T-helper 17 cell (primary cell): ENCODE measurements at regions not wholly inside any gene's neighbourhood (a gene's known extent, or its start where the extent isn't known, plus 50 kb on each side); places are given as distances from the start of the nearest gene placed in this dataset.
"Not testable (repeated sequence)": the region's sequence is repeated elsewhere in the genome, so short reads cannot be mapped to it uniquely, and the experiment has no call there.

Source experiments
- ATAC-seq: fragments of 150-1000 bp; cut with Tn5 transposase; 2 replicates; pipeline ENCODE4 v1.10.0; 2021; ENCODE audit warnings: mild to moderate bottlenecking, moderate library complexity
- DNase-seq, 3 donors: peaks; one replicate each; pipeline versions ENCODE4 v3.0.0 to v3.0.0-alpha.2; 2020 to 2021
- H3K9me3 ChIP-seq: one replicate; pipeline ENCODE4 v1.7.0; 2013; ENCODE audit warnings: low read length, mild to moderate bottlenecking; ENCODE audit not compliant: control insufficient read depth, poor library complexity, severe bottlenecking
- H3K27ac Mint-ChIP-seq: one replicate; pipeline ENCODE4 v1.8.0; 2022; ENCODE audit warnings: mild to moderate bottlenecking, moderate library complexity, mixed read lengths
- H3K27me3 Mint-ChIP-seq: one replicate; pipeline ENCODE4 v1.8.0; 2022; ENCODE audit warnings: mixed read lengths
- H3K36me3 Mint-ChIP-seq: one replicate; pipeline ENCODE4 v1.8.0; 2022; ENCODE audit warnings: low read depth, mixed read lengths
- H3K4me1 Mint-ChIP-seq: one replicate; pipeline ENCODE4 v1.8.0; 2022; ENCODE audit warnings: mild to moderate bottlenecking, mixed read lengths
- H3K4me3 Mint-ChIP-seq: one replicate; pipeline ENCODE4 v1.8.0; 2022; ENCODE audit warnings: mild to moderate bottlenecking, moderate library complexity, mixed read lengths

DNA sequence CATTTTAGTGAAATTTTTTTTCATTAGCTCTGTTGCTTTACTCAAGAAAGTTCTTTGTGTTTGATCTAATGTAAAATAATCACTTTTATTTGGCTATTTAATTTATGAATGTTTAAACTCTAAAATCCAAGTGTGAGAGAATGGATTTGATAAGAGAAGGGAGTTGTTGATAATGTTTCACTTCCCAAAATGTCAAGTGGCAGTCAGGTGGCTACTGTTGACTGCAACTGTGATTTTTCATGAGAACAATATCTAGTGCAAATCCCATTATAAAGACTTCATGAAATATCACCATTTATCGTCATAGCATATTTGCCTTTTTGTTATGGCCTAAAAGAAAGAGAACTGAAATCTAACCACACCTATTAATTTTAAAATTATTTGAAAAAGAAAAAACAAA lies 118.3 kb upstream of the SNX2 start:
- Mint-ChIP-seq H3K27me3 (no peaks in the 10 kb centered on the region), H3K4me1 (no peaks in the 10 kb centered on the region), H3K27ac (no peak overlapping the region), H3K36me3 (no peaks in the 10 kb centered on the region), H3K4me3 (no peak overlapping the region)
- ATAC-seq, result no peak
- H3K9me3 ChIP-seq, result no peaks in the 10 kb centered on the region
- no peak for DNase-seq

DNA sequence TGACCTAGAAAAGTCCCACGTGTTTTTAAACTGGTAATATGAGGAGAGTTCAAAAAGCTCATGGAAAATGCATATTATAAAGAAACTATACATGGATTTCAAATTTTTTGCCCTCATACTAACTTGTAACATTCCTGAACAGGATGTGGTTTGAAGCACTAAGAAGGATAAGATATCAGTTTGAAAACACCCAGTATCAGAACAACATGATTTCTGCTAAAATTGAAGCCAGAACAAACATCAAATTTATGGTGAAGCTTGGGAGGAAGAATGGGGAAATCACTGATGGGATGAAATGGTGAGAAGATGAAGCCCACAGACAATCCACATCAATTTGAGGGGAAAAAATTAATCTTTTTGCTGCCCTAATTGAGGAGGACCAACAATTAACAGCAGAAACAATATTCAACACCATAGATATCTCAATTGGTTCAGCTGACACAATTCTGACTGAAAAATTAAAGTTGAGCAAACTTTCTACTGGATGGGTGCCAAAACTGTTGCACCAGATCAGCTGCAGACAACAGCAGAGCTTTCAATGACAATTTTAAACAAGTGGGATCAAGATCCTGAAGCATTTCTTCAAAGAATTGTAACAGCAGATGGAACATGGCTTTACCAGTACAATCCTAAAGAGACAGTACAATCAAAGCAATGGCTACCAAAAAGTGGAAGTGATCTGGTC lies 113.2 kb upstream of the SNX2 start:
- Mint-ChIP-seq H3K4me3 (no peak overlapping the region), H3K36me3 (no peaks in the 10 kb centered on the region), H3K27me3 (no peaks in the 10 kb centered on the region), H3K27ac (no peak overlapping the region), H3K4me1 (no peaks in the 10 kb centered on the region)
- ATAC-seq (no peak), DNase-seq (no peak)
- no peaks in the 10 kb centered on the region for H3K9me3 ChIP-seq

DNA sequence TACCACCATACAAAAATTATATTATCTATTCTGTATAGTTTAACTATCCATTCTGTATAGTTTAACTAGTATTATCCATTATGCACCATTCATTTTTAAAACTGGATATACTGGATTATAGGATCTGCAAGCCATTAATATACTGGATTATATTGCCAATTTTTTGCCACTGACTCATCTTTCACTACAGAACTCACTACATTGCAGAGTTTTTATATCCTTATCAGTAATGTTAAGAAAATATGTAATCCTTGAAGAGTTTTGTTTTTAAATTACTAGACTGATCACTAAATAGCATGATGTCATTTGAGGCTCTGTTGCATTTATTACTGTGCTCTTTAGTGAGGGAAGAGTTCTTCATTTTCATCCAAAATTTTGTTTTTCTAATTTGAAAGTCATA lies 109.8 kb upstream of the SNX2 start:
- Mint-ChIP-seq H3K4me3 (no peak overlapping the region), H3K27me3 (no peaks in the 10 kb centered on the region), H3K27ac (no peak overlapping the region), H3K36me3 (no peaks in the 10 kb centered on the region), H3K4me1 (no peaks in the 10 kb centered on the region)
- H3K9me3 ChIP-seq, result no peaks in the 10 kb centered on the region
- no peak for ATAC-seq
- DNase-seq, result no peak

DNA sequence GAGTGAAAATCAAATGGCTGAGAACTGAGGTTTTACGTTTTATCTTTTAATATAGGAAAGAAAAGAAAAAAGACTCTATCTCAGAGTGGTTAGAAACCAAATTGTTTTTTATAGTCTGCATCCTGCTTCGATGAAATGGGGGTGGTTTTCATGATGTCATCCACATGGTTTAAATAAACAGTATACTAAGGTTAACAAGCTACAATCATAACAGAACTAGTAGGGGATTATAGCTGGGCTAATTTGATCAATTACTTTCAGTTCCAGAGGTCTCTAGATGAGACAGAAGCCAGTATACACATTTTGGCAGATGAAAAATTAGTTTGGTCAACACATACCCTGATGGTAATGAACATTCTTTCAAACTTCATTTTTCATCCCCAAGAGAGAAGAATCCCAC lies 106.3 kb upstream of the SNX2 start:
- ATAC-seq (no peak), DNase-seq (no peak)
- no peak overlapping the region for H3K27ac Mint-ChIP-seq
- peaks cover 22% of the 10 kb centered on the region for H3K27me3 Mint-ChIP-seq
- H3K36me3 Mint-ChIP-seq, result no peaks in the 10 kb centered on the region
- H3K4me3 Mint-ChIP-seq, result no peak overlapping the region
- H3K4me1 Mint-ChIP-seq, result no peaks in the 10 kb centered on the region
- H3K9me3 ChIP-seq, result no peaks in the 10 kb centered on the region

DNA sequence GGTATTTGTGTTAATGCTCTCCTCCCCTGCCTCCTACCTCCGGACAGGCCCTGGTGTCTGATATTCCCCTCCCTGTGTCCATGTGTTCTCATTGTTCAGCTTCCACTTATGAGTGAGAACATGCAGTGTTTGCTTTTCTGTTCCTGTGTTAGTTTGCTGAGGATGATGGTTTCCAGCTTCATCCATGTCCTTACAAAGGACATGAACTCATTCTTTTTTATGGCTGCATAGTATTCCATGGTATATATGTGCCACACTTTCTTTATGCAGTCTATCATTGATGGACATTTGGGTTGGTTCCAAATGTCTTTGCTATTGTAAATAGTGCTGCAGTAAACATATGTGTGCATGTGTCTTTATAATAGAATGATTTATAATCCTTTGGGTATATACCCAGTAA lies 105.2 kb upstream of the SNX2 start:
- H3K27ac Mint-ChIP-seq, H3K9me3 ChIP-seq, DNase-seq, H3K4me3 Mint-ChIP-seq, H3K4me1 Mint-ChIP-seq, ATAC-seq, H3K36me3 Mint-ChIP-seq: not testable (repeated sequence)
- peaks cover 25% of the 10 kb centered on the region for H3K27me3 Mint-ChIP-seq

DNA sequence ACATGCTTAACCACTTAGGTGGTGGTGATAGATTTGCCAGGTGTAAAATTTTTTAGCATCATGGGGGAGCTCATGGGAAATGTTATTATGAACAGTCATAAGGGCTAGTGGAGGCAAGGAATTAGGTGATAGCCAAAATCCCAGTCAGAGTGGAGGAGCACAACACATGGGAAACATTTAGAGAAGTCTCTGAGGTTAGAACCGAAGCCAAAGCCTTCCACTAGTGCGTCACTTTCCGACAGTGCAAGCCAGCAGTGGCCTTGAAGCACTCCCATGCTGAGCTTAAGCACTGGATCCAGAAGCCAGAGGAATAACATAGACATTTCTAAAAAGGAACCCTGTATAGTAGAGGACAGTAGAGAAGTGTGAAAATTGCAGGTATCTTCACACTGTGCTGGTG lies 101.5 kb upstream of the SNX2 start:
- H3K9me3 ChIP-seq, result no peaks in the 10 kb centered on the region
- ATAC-seq (no peak), DNase-seq (no peak)
- Mint-ChIP-seq H3K27ac (no peak overlapping the region), H3K4me3 (no peak overlapping the region), H3K36me3 (no peaks in the 10 kb centered on the region), H3K4me1 (no peaks in the 10 kb centered on the region), H3K27me3 (peaks cover 25% of the 10 kb centered on the region)

DNA sequence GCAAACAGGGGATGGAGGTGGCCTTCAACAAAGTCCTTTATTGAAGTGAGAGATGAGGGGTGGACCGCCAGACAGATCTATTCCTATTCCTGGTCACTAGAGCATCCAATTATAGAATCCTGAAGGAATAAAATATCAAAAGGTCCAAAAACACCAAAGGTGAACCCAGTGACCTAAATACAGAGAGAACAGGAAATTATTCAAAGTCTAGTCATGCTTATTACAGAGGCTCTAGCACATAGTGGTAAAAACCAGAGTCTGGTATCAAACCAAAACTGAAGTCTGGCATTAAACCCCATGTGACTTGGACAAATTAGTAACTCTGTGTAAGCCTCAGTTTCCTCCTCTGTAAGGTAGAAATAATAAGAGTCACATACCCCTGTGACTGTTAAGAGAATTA lies 100.5 kb upstream of the SNX2 start:
- Mint-ChIP-seq H3K27ac (no peak overlapping the region), H3K27me3 (peaks cover 27% of the 10 kb centered on the region), H3K4me3 (no peak overlapping the region), H3K36me3 (no peaks in the 10 kb centered on the region), H3K4me1 (no peaks in the 10 kb centered on the region)
- ATAC-seq (no peak), DNase-seq (no peak)
- no peaks in the 10 kb centered on the region for H3K9me3 ChIP-seq

DNA sequence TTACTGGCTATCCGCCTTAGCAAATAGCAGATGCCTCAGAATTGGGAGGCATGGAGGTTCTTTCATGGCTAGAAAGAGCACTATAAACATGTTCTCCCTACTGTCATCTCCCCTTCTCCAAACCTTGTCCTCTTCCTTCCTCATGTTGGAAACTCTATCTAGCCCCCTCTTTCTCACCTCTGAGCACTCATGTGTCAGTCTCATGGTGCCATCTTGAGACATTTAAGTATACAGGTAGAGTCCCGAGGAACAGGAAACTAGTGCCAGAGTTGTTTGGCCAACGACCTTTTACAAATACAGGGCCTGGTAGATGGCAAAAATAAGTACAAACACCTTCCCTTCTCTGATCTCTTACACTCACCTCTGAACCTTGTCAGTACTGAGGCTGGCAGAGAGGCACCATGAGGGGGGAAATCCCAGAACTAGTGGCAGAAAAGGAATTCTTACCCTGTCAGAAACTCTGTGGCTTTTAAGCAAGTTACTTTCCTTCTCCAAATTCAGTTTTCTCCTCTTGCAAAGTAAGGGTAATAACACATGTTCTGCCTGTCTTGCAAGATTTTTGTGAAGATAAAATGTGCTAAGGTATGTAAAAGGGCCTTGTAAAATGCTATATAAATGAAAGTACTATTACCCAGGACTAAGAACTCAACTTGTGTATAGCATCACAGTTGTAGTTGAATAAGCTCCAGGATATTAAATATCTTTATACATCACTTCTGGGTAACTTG lies 94.1 kb upstream of the SNX2 start:
- no peaks in the 10 kb centered on the region for H3K4me1 Mint-ChIP-seq
- H3K27me3 Mint-ChIP-seq, result peaks cover 17% of the 10 kb centered on the region
- no peaks in the 10 kb centered on the region for H3K9me3 ChIP-seq
- peaks cover 2% of the 10 kb centered on the region for H3K36me3 Mint-ChIP-seq
- no peak overlapping the region for H3K4me3 Mint-ChIP-seq
- no peak for ATAC-seq
- H3K27ac Mint-ChIP-seq, result no peak overlapping the region
- no peak for DNase-seq

DNA sequence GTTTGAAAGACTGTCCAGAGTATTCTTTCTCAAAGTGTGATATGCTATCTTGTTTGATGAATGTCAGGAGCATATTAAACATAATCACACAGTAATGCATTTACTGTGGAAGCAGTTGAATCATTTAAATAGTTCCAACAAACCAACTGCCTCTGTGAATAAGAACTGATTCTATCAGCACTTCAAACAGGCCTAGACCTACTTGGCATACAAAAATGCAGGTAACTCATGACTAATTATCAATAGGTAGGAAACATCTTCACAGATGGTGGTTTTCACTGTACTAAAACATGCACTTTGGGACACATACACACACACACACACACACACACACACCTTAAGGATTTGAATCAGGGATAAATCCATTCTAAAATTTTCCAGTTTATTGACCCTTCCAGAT lies 91.2 kb upstream of the SNX2 start:
- Mint-ChIP-seq H3K4me3 (no peak overlapping the region), H3K27ac (no peak overlapping the region), H3K36me3 (peaks cover 4% of the 10 kb centered on the region), H3K27me3 (peaks cover 21% of the 10 kb centered on the region), H3K4me1 (no peaks in the 10 kb centered on the region)
- DNase-seq (no peak), ATAC-seq (no peak)
- H3K9me3 ChIP-seq, result no peaks in the 10 kb centered on the region

DNA sequence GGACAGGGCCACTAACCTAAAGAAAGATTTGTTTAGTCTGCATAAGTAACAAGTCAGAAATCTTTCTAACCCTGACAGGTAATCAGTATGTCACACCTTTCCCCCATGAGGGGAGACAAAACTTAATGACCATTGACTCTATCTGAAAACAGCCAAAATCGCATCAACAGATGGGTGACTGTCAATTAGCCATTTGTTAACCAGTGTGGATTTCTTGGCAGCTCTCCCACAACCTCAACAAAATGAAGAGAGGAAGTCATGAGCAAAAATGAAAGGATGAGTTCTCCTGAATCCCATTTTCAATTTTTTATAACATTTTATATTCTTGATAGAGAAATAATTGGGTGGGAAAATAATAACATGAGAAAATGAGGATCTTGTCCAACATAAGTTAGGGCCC lies 84.6 kb upstream of the SNX2 start:
- H3K27me3 Mint-ChIP-seq, result peaks cover 9% of the 10 kb centered on the region
- DNase-seq (no peak), ATAC-seq (no peak)
- peaks cover 2% of the 10 kb centered on the region for H3K4me1 Mint-ChIP-seq
- no peak overlapping the region for H3K4me3 Mint-ChIP-seq
- no peaks in the 10 kb centered on the region for H3K9me3 ChIP-seq
- H3K36me3 Mint-ChIP-seq, result peaks cover 2% of the 10 kb centered on the region
- no peak overlapping the region for H3K27ac Mint-ChIP-seq

DNA sequence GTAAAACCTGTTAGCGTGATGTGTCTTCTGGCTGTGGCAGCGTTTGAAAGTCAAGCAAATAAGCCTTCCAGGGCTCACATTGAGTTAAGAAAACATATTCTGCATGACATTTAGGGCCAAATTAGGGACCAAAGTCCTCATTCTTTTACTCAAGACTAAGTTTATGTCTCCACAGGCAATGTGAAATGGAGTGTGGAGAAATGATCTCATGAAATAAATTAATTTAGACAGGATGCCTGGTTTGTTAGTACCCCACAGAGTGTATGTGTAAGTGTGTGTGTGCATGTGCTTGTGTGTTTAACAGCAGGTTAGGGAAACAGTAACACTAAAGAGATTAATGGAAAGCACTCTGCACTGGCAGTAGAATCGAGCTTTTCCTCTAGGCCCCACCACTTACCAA lies 82.9 kb upstream of the SNX2 start:
- Mint-ChIP-seq H3K27me3 (peaks cover 11% of the 10 kb centered on the region), H3K4me3 (no peak overlapping the region), H3K27ac (no peak overlapping the region), H3K36me3 (peaks cover 2% of the 10 kb centered on the region), H3K4me1 (peaks cover 2% of the 10 kb centered on the region)
- H3K9me3 ChIP-seq, result no peaks in the 10 kb centered on the region
- no peak for DNase-seq
- ATAC-seq, result no peak

DNA sequence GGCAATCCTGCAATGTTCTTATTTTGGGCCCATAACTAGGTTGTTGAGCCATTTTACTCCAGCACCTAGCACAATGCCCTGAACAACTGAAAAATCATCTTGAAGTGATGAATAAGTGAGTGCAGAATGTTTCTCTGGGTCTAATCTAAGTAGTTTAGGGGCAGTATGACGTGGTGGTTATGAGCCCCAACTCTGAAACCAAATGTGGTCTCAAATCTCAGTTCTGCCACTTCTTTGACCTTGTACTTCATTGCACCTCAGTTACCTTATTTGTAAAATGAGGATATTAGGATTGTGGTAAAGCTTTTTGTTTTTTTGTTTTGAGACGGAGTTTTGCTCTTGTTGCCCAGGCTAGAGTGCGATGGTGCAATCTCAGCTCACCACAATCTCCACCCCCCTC lies 80.9 kb upstream of the SNX2 start:
- H3K27ac Mint-ChIP-seq, result no peak overlapping the region

DNA sequence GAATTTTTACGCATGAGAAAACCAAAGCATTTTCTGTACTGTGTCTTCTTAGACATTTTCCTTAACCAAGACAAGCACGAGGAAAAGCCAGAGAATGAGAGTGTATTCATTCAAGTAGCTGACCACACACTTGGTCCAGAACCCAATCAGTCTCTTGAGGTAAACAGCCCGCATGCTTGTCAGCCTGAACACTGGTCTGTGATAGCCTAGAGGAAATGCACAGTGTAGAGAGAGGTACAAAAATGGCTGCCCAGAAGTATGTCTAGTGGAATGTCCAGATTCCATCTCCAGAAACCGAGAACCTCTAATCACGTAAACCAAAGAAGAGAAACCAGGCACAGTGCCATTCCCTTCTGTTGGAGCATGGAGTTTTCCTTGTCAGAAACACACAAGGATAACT lies 80.0 kb upstream of the SNX2 start:
- Mint-ChIP-seq H3K4me3 (no peak overlapping the region), H3K27ac (no peak overlapping the region), H3K27me3 (peaks cover 4% of the 10 kb centered on the region), H3K4me1 (peaks cover 2% of the 10 kb centered on the region), H3K36me3 (no peaks in the 10 kb centered on the region)
- ATAC-seq (no peak), DNase-seq (no peak)
- H3K9me3 ChIP-seq, result no peaks in the 10 kb centered on the region

More for the DNA sequence above, 80.9 kb upstream of the SNX2 start:
- Mint-ChIP-seq H3K4me3 (no peak overlapping the region), H3K36me3 (no peaks in the 10 kb centered on the region), H3K4me1 (peaks cover 2% of the 10 kb centered on the region), H3K27me3 (peaks cover 4% of the 10 kb centered on the region)
- DNase-seq (no peak), ATAC-seq (no peak)
- H3K9me3 ChIP-seq, result no peaks in the 10 kb centered on the region

DNA sequence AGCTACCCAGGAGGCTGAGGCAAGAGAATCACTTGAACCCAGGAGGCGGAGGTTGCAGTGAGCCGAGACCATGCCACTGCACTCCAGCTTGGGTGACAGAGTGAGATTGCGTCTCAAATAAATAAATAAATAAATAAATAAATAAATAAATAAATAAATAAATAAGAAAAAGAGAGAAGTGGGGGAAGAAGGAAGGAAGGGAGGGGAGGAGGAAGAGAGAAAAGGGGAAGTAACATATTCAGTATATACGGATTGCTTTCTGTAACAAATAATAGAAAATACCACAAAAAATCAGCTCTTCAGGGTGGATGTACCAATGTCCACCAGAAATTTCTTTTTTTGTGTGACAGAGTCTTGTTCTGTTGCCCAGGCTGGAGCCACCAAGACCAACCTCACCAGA lies 78.1 kb upstream of the SNX2 start:
- not testable (repeated sequence) for H3K4me1 Mint-ChIP-seq, H3K27ac Mint-ChIP-seq, DNase-seq, H3K4me3 Mint-ChIP-seq, H3K36me3 Mint-ChIP-seq, H3K9me3 ChIP-seq, H3K27me3 Mint-ChIP-seq, ATAC-seq
